ENCODE measurements at regions not wholly inside any gene's neighbourhood (a gene's known extent, or its start where the extent isn't known, plus 50 kb on each side); places are given as distances from the start of the nearest gene placed in this dataset.

DNA sequence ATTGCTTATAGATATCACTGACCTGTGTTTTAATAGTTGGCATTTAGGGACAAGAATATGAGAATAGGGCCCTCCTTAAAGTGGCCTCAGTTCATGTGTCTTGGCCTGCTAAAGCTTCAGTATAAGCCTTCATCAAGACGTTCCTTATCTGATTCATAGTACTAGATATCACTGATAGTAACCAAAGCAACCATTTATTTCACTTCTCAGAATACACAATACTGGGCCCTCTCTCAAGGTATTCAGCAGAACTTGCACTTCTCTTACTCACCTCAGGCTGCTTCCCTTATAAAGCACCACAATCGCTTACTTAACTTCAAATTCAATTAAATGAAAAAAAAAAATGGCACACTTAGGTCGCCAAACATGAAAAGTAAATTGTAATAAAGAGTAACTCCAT, 259.4 kb upstream of the PCDH7 start:
- TF ChIP-seq, protein P1, sequence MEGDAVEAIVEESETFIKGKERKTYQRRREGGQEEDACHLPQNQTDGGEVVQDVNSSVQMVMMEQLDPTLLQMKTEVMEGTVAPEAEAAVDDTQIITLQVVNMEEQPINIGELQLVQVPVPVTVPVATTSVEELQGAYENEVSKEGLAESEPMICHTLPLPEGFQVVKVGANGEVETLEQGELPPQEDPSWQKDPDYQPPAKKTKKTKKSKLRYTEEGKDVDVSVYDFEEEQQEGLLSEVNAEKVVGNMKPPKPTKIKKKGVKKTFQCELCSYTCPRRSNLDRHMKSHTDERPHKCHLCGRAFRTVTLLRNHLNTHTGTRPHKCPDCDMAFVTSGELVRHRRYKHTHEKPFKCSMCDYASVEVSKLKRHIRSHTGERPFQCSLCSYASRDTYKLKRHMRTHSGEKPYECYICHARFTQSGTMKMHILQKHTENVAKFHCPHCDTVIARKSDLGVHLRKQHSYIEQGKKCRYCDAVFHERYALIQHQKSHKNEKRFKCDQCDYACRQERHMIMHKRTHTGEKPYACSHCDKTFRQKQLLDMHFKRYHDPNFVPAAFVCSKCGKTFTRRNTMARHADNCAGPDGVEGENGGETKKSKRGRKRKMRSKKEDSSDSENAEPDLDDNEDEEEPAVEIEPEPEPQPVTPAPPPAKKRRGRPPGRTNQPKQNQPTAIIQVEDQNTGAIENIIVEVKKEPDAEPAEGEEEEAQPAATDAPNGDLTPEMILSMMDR (IDR thresholded peaks at IDR 0.05) = no peak
- TF ChIP-seq POLR2A (IDR thresholded peaks at IDR 0.05) (no peak), POLR2AphosphoS5 (IDR thresholded peaks at IDR 0.05) (no peak), EP300 (IDR thresholded peaks at IDR 0.05) (no peak)
